ENCODE measurements at regions not wholly inside any gene's neighbourhood (a gene's known extent, or its start where the extent isn't known, plus 50 kb on each side); places are given as distances from the start of the nearest gene placed in this dataset.

- no peak for DNase-seq
Observed at GRCh38 chr14:38502239-38502638, 246.3 kb upstream of the CLEC14A start.

GRCh38 chr14:38500125-38500524, 244.2 kb upstream of the CLEC14A start:
- no peak for DNase-seq

DNA sequence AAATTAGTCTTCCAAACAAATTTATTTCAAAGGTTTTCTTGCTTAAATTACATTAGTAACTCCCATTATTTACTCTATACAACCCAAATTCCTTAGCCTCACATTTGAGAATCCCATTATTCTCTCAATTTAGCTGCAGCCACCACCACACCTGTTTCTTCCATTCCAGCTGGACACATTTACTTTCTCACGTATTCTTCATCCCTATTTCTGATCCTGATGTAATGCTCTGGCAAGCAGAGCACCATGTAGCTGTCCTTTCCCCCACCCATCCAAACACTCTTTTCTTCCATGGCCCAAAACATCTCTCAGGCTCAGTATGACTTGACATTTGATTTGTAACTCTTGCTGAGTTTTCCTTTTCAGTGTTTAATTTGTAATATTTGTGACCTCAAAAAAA, 240.2 kb upstream of the CLEC14A start:
- no peak for DNase-seq

DNA sequence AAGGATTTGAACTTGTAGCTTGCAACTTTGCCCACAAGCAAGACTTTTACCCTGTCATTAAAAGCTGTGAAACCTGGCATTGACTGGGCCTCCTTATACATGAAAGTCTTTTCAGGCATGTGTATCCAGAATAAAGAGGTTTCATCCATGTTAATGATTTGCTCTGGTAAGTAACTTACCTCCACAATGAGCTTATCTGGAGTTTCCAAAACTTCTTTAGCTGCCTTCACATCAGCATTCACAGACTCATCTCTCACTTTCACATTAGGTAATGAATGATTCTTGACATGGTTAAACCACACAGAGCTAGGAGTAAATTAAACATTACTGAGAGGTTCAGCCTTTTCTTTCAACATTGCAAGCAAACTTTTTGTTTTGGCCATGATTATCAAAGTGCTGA, 234.4 kb upstream of the CLEC14A start:
- DNase-seq, result no peak

DNA sequence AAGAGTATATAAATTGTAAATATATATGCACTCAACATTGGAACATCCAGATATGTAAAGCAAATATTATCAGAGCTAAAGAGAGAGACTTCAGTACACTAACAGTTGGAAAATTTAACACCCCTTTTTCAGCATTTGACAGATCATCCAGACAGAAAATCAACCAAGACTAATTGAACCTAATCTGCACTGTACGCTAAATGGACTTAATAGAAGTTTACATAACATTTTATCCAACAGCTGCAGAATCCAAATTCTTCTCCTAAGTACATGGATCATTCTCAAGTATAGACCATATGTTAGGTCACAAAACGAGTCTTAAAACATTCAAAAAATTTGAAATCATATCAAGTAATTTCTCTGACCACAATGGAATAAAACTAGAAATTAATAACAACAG, 229.1 kb upstream of the CLEC14A start:
- DNase-seq, result no peak

DNA sequence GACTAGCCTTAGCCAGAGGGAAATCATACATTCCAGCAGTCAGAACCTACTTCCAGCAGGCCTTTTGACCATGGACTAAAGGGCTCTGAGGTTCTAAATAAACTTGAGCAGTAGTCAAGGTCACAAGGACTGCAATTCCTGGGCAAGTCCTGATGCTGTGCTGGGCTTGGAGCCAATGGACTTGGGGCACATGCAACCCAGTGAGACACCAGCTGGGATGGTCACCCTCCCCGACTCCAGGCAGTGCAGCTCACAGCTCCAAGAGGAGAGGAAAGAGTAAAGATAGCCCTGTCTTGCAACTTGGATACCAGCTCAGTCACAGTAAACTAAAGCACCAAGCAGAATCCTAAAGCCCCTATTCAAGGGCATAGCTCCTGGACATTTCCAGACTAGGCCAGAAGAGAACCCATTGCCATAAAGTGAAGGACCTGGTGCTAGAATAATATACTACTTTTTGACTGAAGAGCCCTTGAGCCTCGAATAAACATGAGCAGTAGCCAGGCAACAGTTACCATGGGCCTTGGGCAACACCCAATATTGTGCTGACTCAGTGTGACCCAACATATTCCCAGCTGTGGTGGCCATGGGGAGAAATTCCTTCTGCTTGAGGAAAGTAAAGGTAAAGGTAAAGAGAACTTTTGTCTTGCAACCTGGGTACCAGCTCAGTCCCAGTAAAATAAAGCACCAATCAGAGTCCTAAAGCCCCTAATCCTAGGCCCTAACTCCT, 226.2 kb upstream of the CLEC14A start:
- DNase-seq, result no peak

DNA sequence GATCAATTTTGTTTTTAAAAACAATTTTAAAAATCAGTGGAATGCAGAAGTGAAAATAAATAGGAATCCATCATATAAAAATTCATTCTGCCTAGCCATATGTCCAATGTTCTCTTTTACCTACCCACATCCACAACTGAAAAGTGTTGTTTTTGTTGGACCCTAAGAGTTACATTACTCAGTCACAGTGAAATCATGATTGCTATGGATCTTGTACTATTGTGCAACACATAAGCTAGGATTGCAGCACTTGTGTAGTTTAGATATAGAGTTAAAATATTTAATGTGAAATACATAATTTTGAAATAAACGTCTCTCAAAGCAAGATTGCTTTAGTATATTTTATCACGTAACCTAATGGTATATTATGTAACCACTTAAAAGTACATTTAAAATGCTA, 213.3 kb upstream of the CLEC14A start:
- DNase-seq, result no peak

- no peak for DNase-seq
Observed at GRCh38 chr14:38442208-38442607, 186.3 kb upstream of the CLEC14A start.

DNA sequence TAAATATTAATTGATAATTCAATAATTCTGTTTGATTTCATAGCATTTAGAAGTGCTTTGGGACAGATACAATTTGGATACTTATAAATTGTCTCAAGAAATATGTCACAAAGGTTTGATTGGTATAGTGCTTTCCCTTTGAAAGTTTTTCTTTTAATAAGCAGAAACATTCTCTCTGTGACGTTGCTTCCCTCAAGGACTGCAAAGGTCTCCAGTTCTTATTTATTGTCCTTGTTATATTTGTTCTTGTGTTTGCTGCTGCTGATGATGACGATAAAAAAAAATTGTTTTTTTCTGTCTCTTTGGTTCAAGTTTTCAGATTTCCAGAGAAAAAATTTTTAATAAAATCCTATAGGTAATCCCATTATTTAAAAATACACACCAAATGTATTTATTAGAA, 176.3 kb upstream of the CLEC14A start:
- no peak for DNase-seq

DNA sequence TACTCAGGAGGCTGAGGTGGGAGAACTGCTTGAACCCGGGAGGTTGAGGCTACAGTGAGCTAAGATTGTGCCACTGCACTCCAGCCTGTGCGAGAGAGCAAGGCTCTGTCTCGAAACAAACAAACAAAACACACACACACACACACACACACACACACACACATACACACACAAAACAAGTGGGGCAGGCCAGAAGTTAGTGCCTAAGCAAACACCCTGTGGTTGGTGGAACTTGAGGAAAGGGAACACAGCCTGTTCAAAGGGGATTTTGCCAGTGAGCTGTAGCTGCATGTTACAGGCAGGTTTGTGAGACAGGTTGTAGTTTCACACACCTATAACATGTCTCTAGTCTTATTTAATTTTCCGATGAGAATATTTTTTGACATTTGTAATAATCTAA, 175.3 kb upstream of the CLEC14A start:
- no peak for DNase-seq

- DNase-seq, result no peak
Observed at GRCh38 chr14:38430522-38430921, 174.6 kb upstream of the CLEC14A start.

GRCh38 chr14:38425324-38425976, 169.6 kb upstream of the CLEC14A start:
- DNase-seq, result no peak

- no peak for DNase-seq
Observed at GRCh38 chr14:38420048-38420447, 164.2 kb upstream of the CLEC14A start.

DNA sequence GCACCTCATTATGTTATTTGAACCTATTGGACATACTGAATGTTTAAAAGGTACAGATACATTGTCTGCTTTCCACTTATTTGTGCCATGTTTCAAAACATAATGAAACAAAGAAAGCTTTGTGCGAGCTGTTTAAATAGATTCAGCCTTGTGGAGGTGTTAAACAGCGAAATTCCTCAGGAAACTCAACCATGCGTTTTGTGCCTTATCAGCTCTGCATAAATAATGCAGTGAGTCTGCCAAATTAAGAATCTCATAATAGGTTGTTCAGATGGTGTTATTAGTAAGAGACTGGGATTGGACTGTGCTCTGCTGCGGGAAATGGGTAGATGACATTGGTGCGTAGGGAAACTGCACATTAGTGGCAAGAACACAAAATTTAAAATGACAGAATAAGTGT, 163.7 kb upstream of the CLEC14A start:
- no peak for DNase-seq

- DNase-seq, result no peak
Observed at GRCh38 chr14:38412654-38413053, 156.8 kb upstream of the CLEC14A start.

GRCh38 chr14:38410442-38410841, 154.5 kb upstream of the CLEC14A start:
- no peak for DNase-seq

DNA sequence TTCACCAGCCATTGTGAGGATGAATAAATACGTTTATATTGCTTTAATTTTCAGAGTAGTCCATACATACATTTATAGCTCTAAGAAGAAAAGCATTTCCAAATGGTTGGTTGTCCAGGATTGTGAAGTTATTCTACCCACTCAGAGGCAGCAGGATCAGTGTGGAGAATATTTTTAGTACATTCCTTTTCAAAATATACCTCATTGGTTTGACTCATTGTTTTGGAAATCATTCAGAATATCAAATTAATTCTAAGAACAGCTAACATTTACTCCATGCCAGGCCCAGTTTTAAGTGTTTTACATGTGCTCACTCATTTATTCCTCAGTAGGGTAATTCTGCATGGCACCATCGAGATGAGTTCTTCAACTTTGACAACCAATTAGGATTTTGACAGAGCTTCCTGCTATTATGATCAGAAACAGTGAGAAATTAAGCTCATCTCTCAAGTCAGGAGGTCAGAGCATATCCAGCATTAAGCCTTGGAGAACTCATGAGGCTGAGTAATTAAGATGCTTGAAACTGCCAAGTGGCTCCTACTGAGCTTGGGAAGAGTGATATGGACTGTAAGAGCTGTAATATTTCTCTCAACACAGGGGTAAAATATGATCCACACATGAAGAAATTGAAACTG, 153.3 kb upstream of the CLEC14A start:
- DNase-seq, result no peak

DNA sequence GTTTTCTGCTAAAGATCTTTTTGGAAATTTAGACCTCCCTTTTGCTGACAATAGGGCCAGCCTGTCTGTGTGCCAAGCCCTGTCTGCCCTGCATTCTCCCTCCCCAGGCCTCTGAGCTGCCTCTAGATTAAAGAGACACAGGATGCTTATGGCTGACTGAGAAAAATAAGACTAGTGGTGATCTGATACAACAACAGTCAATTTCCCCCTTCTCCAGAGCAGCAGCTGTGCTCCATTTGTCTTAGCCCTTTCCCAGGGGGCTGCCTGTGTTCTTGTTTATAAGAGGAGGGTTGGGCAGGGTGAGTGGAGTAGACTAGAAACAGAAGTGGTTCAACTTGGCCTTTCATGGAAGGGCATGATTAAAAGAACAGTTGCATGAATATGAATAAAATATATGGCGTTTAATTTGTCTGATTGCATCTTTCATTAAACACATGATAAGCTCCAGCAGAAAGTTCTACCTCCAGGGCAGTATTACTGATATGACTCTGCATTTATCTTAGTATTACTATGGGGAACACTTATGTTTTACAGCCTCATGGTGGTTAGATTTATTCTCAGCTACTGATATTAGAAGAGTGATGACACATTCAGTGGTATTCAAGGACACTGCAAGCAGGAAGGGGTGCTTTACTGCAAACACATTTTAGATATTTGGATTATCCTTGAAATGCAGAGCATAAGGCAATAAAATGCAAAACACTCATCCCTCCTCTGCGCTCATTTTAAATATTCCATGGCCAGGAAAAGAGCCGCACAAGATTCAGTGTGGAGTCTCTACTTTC, 150.2 kb upstream of the CLEC14A start:
- DNase-seq, result no peak

DNA sequence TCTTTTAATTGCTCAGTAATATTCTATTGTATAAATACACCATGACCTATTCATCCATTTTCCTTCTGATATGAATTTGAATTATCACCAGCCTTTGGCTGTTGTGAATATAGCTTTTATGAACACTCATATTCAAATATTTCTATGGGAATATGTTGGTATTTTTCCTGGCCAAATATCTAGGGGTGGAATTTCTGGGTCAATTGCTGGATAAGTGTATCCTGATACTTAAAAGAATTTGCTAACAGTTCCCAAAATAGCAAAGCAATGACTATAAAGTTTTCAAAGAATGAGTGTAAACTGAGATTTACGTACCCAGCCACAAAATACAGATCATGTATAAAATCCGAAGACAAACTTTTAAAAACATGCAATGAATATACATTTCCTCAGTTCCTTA, 148.7 kb upstream of the CLEC14A start:
- no peak for DNase-seq

- no peak for DNase-seq
Observed at GRCh38 chr14:38404100-38404541, 148.2 kb upstream of the CLEC14A start.

GRCh38 chr14:38400751-38401150, 144.9 kb upstream of the CLEC14A start:
- DNase-seq, result no peak

DNA sequence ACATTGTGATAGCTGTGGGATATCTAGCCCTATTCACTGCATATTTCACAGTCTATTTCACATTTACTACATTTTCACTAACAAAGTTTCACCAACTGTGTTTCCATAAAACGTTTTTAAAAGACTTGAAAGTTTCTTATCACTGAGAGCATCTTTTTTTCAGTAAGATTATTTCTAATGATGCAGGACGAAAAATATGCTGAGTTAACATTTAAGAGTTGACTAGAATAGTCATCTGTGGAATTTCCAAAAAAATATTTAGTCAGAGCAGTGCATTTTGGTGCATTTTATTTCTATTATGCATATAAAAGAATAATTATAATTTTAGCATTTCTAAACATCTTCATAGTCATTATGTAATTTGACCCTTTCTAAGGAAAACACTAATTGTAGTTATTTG, 143.8 kb upstream of the CLEC14A start:
- DNase-seq, result no peak

- DNase-seq, result no peak
Observed at GRCh38 chr14:38394767-38395166, 138.9 kb upstream of the CLEC14A start.

DNA sequence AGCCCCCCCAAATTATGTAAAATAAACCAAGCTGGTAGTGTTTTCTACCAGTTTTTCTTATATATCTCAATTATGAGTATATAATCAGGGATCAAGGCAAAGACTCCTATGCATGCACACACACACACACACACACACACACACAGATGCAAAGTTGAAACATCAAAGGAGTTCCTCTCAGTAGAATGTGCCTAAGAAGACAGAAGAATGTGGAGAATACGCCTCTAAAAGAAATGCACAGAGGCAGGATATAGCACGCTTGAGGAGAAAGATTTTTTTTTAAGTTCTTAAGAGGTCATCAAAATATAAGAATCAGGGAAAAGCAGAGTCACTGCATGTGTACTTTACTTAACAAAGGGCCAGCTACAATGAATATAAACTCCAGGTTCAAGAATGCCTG, 138.2 kb upstream of the CLEC14A start:
- DNase-seq, result no peak

Data from CD4-positive, alpha-beta T cell treated with Interleukin-17A for 1 hour (primary cell).